ENCODE measurements at regions not wholly inside any gene's neighbourhood (a gene's known extent, or its start where the extent isn't known, plus 50 kb on each side); places are given as distances from the start of the nearest gene placed in this dataset.

- Histone ChIP-seq H3K4me1 (peaks cover 0 to 3% of the 10 kb centered on the region in 2 donors), H3K27ac (no peak overlapping the region), H3K4me3 (replicated peaks in 1 of 3) (no peak overlapping the region), H3K9me3 (no peaks in the 10 kb centered on the region), H3K27me3 (no peaks in the 10 kb centered on the region), H3K36me3 (no peaks in the 10 kb centered on the region)
- WGBS, 2 donors, result 90 to 93% methylated on average over 7 of the region's 7 CpGs
- intact Hi-C loops (cut with DNase I), result no loop called here
- no peak for DNase-seq
- TF ChIP-seq CTCF (IDR thresholded peaks at IDR 0.05), result no peak
- no peak for TF ChIP-seq POLR2A (IDR thresholded peaks at IDR 0.05)
These were observed 478.9 kb upstream of the HS6ST1 start for GRCh38 chr2:128797533-128797932.

GRCh38 chr2:128797937-128798336 lies 479.3 kb upstream of the HS6ST1 start:
- TF ChIP-seq CTCF (IDR thresholded peaks at IDR 0.05) (no peak), POLR2A (IDR thresholded peaks at IDR 0.05) (no peak)
- no peaks in the 10 kb centered on the region for H3K9me3 ChIP-seq
- WGBS, 2 donors, result 88 to 90% methylated on average over 6 of the region's 6 CpGs
- H3K36me3 ChIP-seq, result no peaks in the 10 kb centered on the region
- no peak for DNase-seq
- H3K27ac ChIP-seq, result no peak overlapping the region
- no peak overlapping the region for H3K4me3 ChIP-seq (replicated peaks in 1 of 3)
- intact Hi-C loops (cut with DNase I), result no loop called here
- H3K4me1 ChIP-seq, result peaks cover 0 to 3% of the 10 kb centered on the region in 2 donors
- H3K27me3 ChIP-seq, result no peaks in the 10 kb centered on the region

GRCh38 chr2:128798502-128799283 lies 480.0 kb upstream of the HS6ST1 start:
- Histone ChIP-seq H3K9me3 (no peaks in the 10 kb centered on the region), H3K27ac (no peak overlapping the region), H3K4me1 (no peaks in the 10 kb centered on the region), H3K36me3 (no peaks in the 10 kb centered on the region), H3K27me3 (no peaks in the 10 kb centered on the region), H3K4me3 (replicated peaks in 1 of 3) (no peak overlapping the region)
- WGBS, 2 donors, result 71 to 83% methylated on average over 7 to 9 of the region's 9 CpGs
- DNase-seq, result no peak
- TF ChIP-seq CTCF (IDR thresholded peaks at IDR 0.05), result no peak
- no peak for TF ChIP-seq POLR2A (IDR thresholded peaks at IDR 0.05)
- intact Hi-C loops (cut with DNase I), result no loop called here

- WGBS, 2 donors, result 67 to 83% methylated on average over 1 of the region's 1 CpG
- no peaks in the 10 kb centered on the region for H3K36me3 ChIP-seq
- DNase-seq, result no peak
- intact Hi-C loops (cut with DNase I), result no loop called here
- TF ChIP-seq POLR2A (IDR thresholded peaks at IDR 0.05), result no peak
- TF ChIP-seq CTCF (IDR thresholded peaks at IDR 0.05), result no peak
- H3K4me3 ChIP-seq (replicated peaks in 1 of 3), result no peak overlapping the region
- no peaks in the 10 kb centered on the region for H3K27me3 ChIP-seq
- H3K4me1 ChIP-seq, result no peaks in the 10 kb centered on the region
- H3K9me3 ChIP-seq, result no peaks in the 10 kb centered on the region
- no peak overlapping the region for H3K27ac ChIP-seq
These were observed 480.6 kb upstream of the HS6ST1 start for GRCh38 chr2:128799284-128799552.

GRCh38 chr2:128799730-128800129 lies 481.1 kb upstream of the HS6ST1 start:
- WGBS, 2 donors, result 88 to 95% methylated on average over 2 of the region's 2 CpGs
- Histone ChIP-seq H3K9me3 (no peaks in the 10 kb centered on the region), H3K27ac (no peak overlapping the region), H3K4me1 (no peaks in the 10 kb centered on the region), H3K36me3 (no peaks in the 10 kb centered on the region), H3K4me3 (replicated peaks in 1 of 3) (no peak overlapping the region), H3K27me3 (no peaks in the 10 kb centered on the region)
- DNase-seq, result no peak
- intact Hi-C loops (cut with DNase I), result no loop called here
- TF ChIP-seq CTCF (IDR thresholded peaks at IDR 0.05), result no peak

Data from thyroid gland (tissue), 4 donors.